ENCODE measurements at regions not wholly inside any gene's neighbourhood (a gene's known extent, or its start where the extent isn't known, plus 50 kb on each side); places are given as distances from the start of the nearest gene placed in this dataset.

- no peak for DNase-seq (ENCODE audit: extremely low read depth, low read depth, low spot score)
Measured at GRCh38 chr2:2530334-2530733, 199.3 kb upstream of the MYT1L start.

GRCh38 chr2:2528846-2529245 lies 197.8 kb upstream of the MYT1L start:
- no peak for DNase-seq (ENCODE audit: extremely low read depth, low read depth, low spot score)

- no peak for DNase-seq (ENCODE audit: extremely low read depth, low read depth, low spot score)
Measured at GRCh38 chr2:2527148-2527547, 196.1 kb upstream of the MYT1L start.

- DNase-seq (ENCODE audit: extremely low read depth, low read depth, low spot score): no peak
Measured at GRCh38 chr2:2524348-2524941, 193.4 kb upstream of the MYT1L start.

- no peak for DNase-seq (ENCODE audit: extremely low read depth, low read depth, low spot score)
Measured at GRCh38 chr2:2523461-2524347, 192.6 kb upstream of the MYT1L start.

- DNase-seq (ENCODE audit: extremely low read depth, low read depth, low spot score): no peak
Measured at GRCh38 chr2:2520401-2520811, 189.3 kb upstream of the MYT1L start.

- no peak for DNase-seq (ENCODE audit: extremely low read depth, low read depth, low spot score)
Measured at GRCh38 chr2:2519381-2519780, 188.3 kb upstream of the MYT1L start.

- no peak for DNase-seq (ENCODE audit: extremely low read depth, low read depth, low spot score)
Measured at GRCh38 chr2:2517399-2517798, 186.3 kb upstream of the MYT1L start.

GRCh38 chr2:2516386-2516785 lies 185.3 kb upstream of the MYT1L start:
- DNase-seq (ENCODE audit: extremely low read depth, low read depth, low spot score): no peak

- DNase-seq (ENCODE audit: extremely low read depth, low read depth, low spot score): no peak
Measured at GRCh38 chr2:2512931-2513330, 181.9 kb upstream of the MYT1L start.

GRCh38 chr2:2507417-2507997 lies 176.4 kb upstream of the MYT1L start:
- DNase-seq (ENCODE audit: extremely low read depth, low read depth, low spot score): no peak

GRCh38 chr2:2506536-2506935 lies 175.5 kb upstream of the MYT1L start:
- no peak for DNase-seq (ENCODE audit: extremely low read depth, low read depth, low spot score)

GRCh38 chr2:2505604-2506003 lies 174.5 kb upstream of the MYT1L start:
- no peak for DNase-seq (ENCODE audit: extremely low read depth, low read depth, low spot score)

GRCh38 chr2:2503864-2504418 lies 172.9 kb upstream of the MYT1L start:
- no peak for DNase-seq (ENCODE audit: extremely low read depth, low read depth, low spot score)

- DNase-seq (ENCODE audit: extremely low read depth, low read depth, low spot score): no peak
Measured at GRCh38 chr2:2502201-2502549, 171.1 kb upstream of the MYT1L start.

- DNase-seq (ENCODE audit: extremely low read depth, low read depth, low spot score): no peak
Measured at GRCh38 chr2:2501454-2502200, 170.6 kb upstream of the MYT1L start.

- no peak for DNase-seq (ENCODE audit: extremely low read depth, low read depth, low spot score)
Measured at GRCh38 chr2:2495606-2496005, 164.5 kb upstream of the MYT1L start.

GRCh38 chr2:2493496-2493895 lies 162.4 kb upstream of the MYT1L start:
- no peak for DNase-seq (ENCODE audit: extremely low read depth, low read depth, low spot score)

GRCh38 chr2:2492800-2493199 lies 161.7 kb upstream of the MYT1L start:
- DNase-seq (ENCODE audit: extremely low read depth, low read depth, low spot score): no peak

- DNase-seq (ENCODE audit: extremely low read depth, low read depth, low spot score): no peak
Measured at GRCh38 chr2:2491964-2492363, 160.9 kb upstream of the MYT1L start.

GRCh38 chr2:2484301-2484700 lies 153.2 kb upstream of the MYT1L start:
- no peak for DNase-seq (ENCODE audit: extremely low read depth, low read depth, low spot score)

All from glomerular endothelial cell (primary cell).